Lower leg skin (tissue), 3 donors: ENCODE measurements at regions not wholly inside any gene's neighbourhood (a gene's known extent, or its start where the extent isn't known, plus 50 kb on each side); places are given as distances from the start of the nearest gene placed in this dataset.

Source experiments
- CTCF ChIP-seq, 3 donors: fragments of 450-650 bp; IDR thresholded peaks; one replicate each; pipeline ENCODE4 v1.5.1; 2016; ENCODE audit warnings: antibody characterized with exemption in 3 of 3, mild to moderate bottlenecking in 3 of 3, moderate library complexity in 2 of 3
- POLR2A ChIP-seq, 2 donors: fragments of 450-650 bp; IDR thresholded peaks; one replicate each; pipeline ENCODE4 v1.6.1; 2016 to 2017; ENCODE audit warnings: antibody characterized with exemption in 2 of 2, mild to moderate bottlenecking in 1 of 2, moderate library complexity in 1 of 2

DNA sequence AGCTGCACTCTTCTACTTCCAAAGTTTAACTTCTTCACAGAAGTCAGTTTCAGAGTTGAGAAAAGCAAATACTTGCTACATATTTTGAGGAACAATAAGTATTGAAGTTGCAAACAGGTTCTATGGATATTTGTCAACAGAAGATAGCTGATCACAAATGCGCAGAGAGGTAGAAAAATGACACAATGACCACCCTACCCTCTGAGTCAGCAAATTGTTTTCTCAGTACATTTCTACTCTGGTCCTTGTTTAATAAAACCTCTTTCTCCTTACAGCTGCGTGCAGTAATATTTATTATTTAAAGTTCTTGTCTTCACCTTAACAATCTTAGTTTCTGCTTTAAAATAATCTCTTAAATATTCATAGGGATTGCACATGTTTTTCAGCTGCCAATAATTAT, 855.1 kb upstream of the CTNND2 start:
- no peak for TF ChIP-seq CTCF (IDR thresholded peaks at IDR 0.05)
- no peak for TF ChIP-seq POLR2A (IDR thresholded peaks at IDR 0.05)
